ENCODE measurements at regions not wholly inside any gene's neighbourhood (a gene's known extent, or its start where the extent isn't known, plus 50 kb on each side); places are given as distances from the start of the nearest gene placed in this dataset.

- POLR2A ChIA-PET = no interaction called here
- Histone ChIP-seq H3K27ac (ENCODE audit: extremely low read depth, low read depth, low read length) (no peak overlapping the region), H3K4me1 (ENCODE audit: control insufficient read depth, insufficient read depth, low read length) (no peaks in the 10 kb centered on the region), H3K4me3 (ENCODE audit: low read depth, low read length) (no peak overlapping the region), H3K36me3 (ENCODE audit: control insufficient read depth in 2 of 2, insufficient read depth in 1 of 2, low read length in 2 of 2) (no peaks in the 10 kb centered on the region), H3K9me3 (ENCODE audit: control insufficient read depth, insufficient read depth, low read depth, low read length) (no peaks in the 10 kb centered on the region)
- CTCF ChIA-PET = interaction anchor here (0.6 kb wide), 1 partner anchor 35 kb away, joined by 5 read pairs; no protein-coding TSS in a partner anchor
- TF ChIP-seq ZNF274 (IDR thresholded peaks at IDR 0.05; ENCODE audit: low read length) = no peak
- no peak for TF ChIP-seq ZNF274 (tag by site-specific recombination; IDR thresholded peaks at IDR 0.05; ENCODE audit: borderline replicate concordance)
- TF ChIP-seq KLF17 (tag by site-specific recombination; IDR thresholded peaks at IDR 0.05) = no peak
- TF ChIP-seq ZSCAN18 (tag by site-specific recombination; IDR thresholded peaks at IDR 0.05) = no peak
- TF ChIP-seq ZNF174 (tag by site-specific recombination; IDR thresholded peaks at IDR 0.05) = no peak
- TF ChIP-seq ZNF610 (tag by site-specific recombination; IDR thresholded peaks at IDR 0.05; ENCODE audit: borderline replicate concordance) = no peak
- TF ChIP-seq YY1 (tag by site-specific recombination; IDR thresholded peaks at IDR 0.05) = no peak
- TF ChIP-seq GLIS1 (tag by site-specific recombination; IDR thresholded peaks at IDR 0.05) = no peak
- TF ChIP-seq ZNF449 (tag by site-specific recombination; IDR thresholded peaks at IDR 0.05) = no peak
- TF ChIP-seq ZBTB20 (tag by site-specific recombination; IDR thresholded peaks at IDR 0.05) = no peak
- TF ChIP-seq ZNF521 (tag by site-specific recombination; IDR thresholded peaks at IDR 0.05) = no peak
- TF ChIP-seq REPIN1 (tag by site-specific recombination; IDR thresholded peaks at IDR 0.05; ENCODE audit: low read depth) = no peak
- TF ChIP-seq KLF1 (tag by site-specific recombination; IDR thresholded peaks at IDR 0.05) = no peak
- no peak for TF ChIP-seq ZBTB17 (tag by site-specific recombination; IDR thresholded peaks at IDR 0.05)
- no peak for TF ChIP-seq ZNF513 (tag by site-specific recombination; IDR thresholded peaks at IDR 0.05)
- TF ChIP-seq ZNF133 (tag by site-specific recombination; IDR thresholded peaks at IDR 0.05) = no peak
- no peak for TF ChIP-seq ZNF148 (tag by site-specific recombination; IDR thresholded peaks at IDR 0.05; ENCODE audit: borderline replicate concordance)
- TF ChIP-seq EGR2 (tag by site-specific recombination; IDR thresholded peaks at IDR 0.05; ENCODE audit: low read depth) = no peak
- TF ChIP-seq ZBTB1 (tag by site-specific recombination; IDR thresholded peaks at IDR 0.05) = no peak
- no peak for TF ChIP-seq ZNF404 (tag by site-specific recombination; IDR thresholded peaks at IDR 0.05)
Measured at GRCh38 chr14:42011221-42011620, 404.5 kb downstream of the LRFN5 start.

Measured in HEK293 (cell line).